Nephron (organoid): ENCODE measurements at regions not wholly inside any gene's neighbourhood (a gene's known extent, or its start where the extent isn't known, plus 50 kb on each side); places are given as distances from the start of the nearest gene placed in this dataset.

Source experiments
- H3K27ac Mint-ChIP-seq, 3 experiments: 2 replicates each; pipeline ENCODE4 v1.8.0; 2020; ENCODE audit warnings: mixed read lengths in 3 of 3, mild to moderate bottlenecking in 2 of 3, moderate library complexity in 1 of 3
- H3K27me3 Mint-ChIP-seq: 2 replicates; pipeline ENCODE4 v1.8.0; 2021; ENCODE audit warnings: low read depth, mild to moderate bottlenecking, moderate library complexity, mixed read lengths
- H3K36me3 Mint-ChIP-seq: 2 replicates; pipeline ENCODE4 v1.8.0; 2020; ENCODE audit warnings: low read depth, mixed read lengths
- H3K4me1 Mint-ChIP-seq: 2 replicates; pipeline ENCODE4 v1.8.0; 2020; ENCODE audit warnings: mixed read lengths
- H3K4me3 Mint-ChIP-seq, 3 experiments: 2 replicates each; pipeline ENCODE4 v1.8.0; 2020; ENCODE audit warnings: mild to moderate bottlenecking in 3 of 3, mixed read lengths in 3 of 3, moderate library complexity in 2 of 3
- H3K9me3 Mint-ChIP-seq: 2 replicates; pipeline ENCODE4 v1.8.0; 2020; ENCODE audit warnings: mixed read lengths
- CTCF ChIP-seq, 3 experiments: fragments of 200-600 bp; sonication (generic); IDR thresholded peaks; one replicate each; pipeline ENCODE4 v1.5.0; 2021; ENCODE audit warnings: antibody characterized with exemption in 3 of 3; ENCODE audit not compliant: unreplicated experiment in 3 of 3

GRCh38 chr20:60697252-60697651, 554.8 kb upstream of the CDH4 start:
- TF ChIP-seq CTCF (IDR thresholded peaks at IDR 0.05; ENCODE audit: unreplicated experiment in 3 of 3), result no peak
- Mint-ChIP-seq H3K9me3 (peaks cover 4% of the 10 kb centered on the region), H3K27ac (no peak overlapping the region), H3K4me1 (peaks cover 15% of the 10 kb centered on the region), H3K36me3 (no peaks in the 10 kb centered on the region), H3K4me3 (no peak overlapping the region), H3K27me3 (peaks cover 19% of the 10 kb centered on the region)

- no peaks in the 10 kb centered on the region for H3K36me3 Mint-ChIP-seq
Measured at GRCh38 chr20:60700728-60701127, 551.3 kb upstream of the CDH4 start.

GRCh38 chr20:60704147-60704546, 547.9 kb upstream of the CDH4 start:
- Mint-ChIP-seq H3K36me3 (no peaks in the 10 kb centered on the region), H3K4me3 (no peak overlapping the region), H3K27me3 (peaks cover 3% of the 10 kb centered on the region), H3K9me3 (peaks cover 3% of the 10 kb centered on the region), H3K4me1 (no peaks in the 10 kb centered on the region), H3K27ac (no peak overlapping the region)
- no peak for TF ChIP-seq CTCF (IDR thresholded peaks at IDR 0.05; ENCODE audit: unreplicated experiment in 3 of 3)

More at GRCh38 chr20:60700728-60701127, 551.3 kb upstream of the CDH4 start:
- Mint-ChIP-seq H3K4me3 (no peak overlapping the region), H3K27ac (no peak overlapping the region), H3K4me1 (no peaks in the 10 kb centered on the region), H3K9me3 (peaks cover 4% of the 10 kb centered on the region), H3K27me3 (peaks cover 14% of the 10 kb centered on the region)
- TF ChIP-seq CTCF (IDR thresholded peaks at IDR 0.05; ENCODE audit: unreplicated experiment in 3 of 3), result no peak

- Mint-ChIP-seq H3K9me3 (no peaks in the 10 kb centered on the region), H3K4me1 (no peaks in the 10 kb centered on the region), H3K27me3 (peaks cover 4% of the 10 kb centered on the region), H3K4me3 (no peak overlapping the region), H3K36me3 (no peaks in the 10 kb centered on the region), H3K27ac (no peak overlapping the region)
- TF ChIP-seq CTCF (IDR thresholded peaks at IDR 0.05; ENCODE audit: unreplicated experiment in 3 of 3), result no peak
Measured at GRCh38 chr20:60713396-60713795, 538.7 kb upstream of the CDH4 start.

GRCh38 chr20:60715172-60715571, 536.9 kb upstream of the CDH4 start:
- Mint-ChIP-seq H3K27ac (no peak overlapping the region), H3K9me3 (no peaks in the 10 kb centered on the region), H3K4me1 (no peaks in the 10 kb centered on the region), H3K4me3 (no peak overlapping the region), H3K27me3 (peaks cover 4% of the 10 kb centered on the region), H3K36me3 (no peaks in the 10 kb centered on the region)
- TF ChIP-seq CTCF (IDR thresholded peaks at IDR 0.05; ENCODE audit: unreplicated experiment in 3 of 3), result no peak

- Mint-ChIP-seq H3K27me3 (no peaks in the 10 kb centered on the region), H3K27ac (no peak overlapping the region), H3K9me3 (no peaks in the 10 kb centered on the region), H3K4me1 (no peaks in the 10 kb centered on the region), H3K36me3 (no peaks in the 10 kb centered on the region), H3K4me3 (no peak overlapping the region)
- TF ChIP-seq CTCF (IDR thresholded peaks at IDR 0.05; ENCODE audit: unreplicated experiment in 3 of 3), result no peak
Measured at GRCh38 chr20:60718743-60719480, 533.1 kb upstream of the CDH4 start.
